Body of pancreas (tissue), 4 donors: ENCODE measurements at regions not wholly inside any gene's neighbourhood (a gene's known extent, or its start where the extent isn't known, plus 50 kb on each side); places are given as distances from the start of the nearest gene placed in this dataset.

ENCODE experiments used
- POLR2A ChIP-seq, 3 donors: fragments of 450-650 bp; IDR thresholded peaks; one replicate each; pipeline ENCODE4 v1.6.1; 2016; ENCODE audit warnings: antibody characterized with exemption in 3 of 3, mild to moderate bottlenecking in 2 of 3
- TF ChIP-seq, protein P1 (sequence below), 7 experiments: fragments of 450-650 bp in 4 of 7; fragments of 200-600 bp in 3 of 7; sonication (generic) in 3 of 7; IDR thresholded peaks; one replicate each; pipeline ENCODE4 v1.5.1; 2016 to 2019; ENCODE audit warnings: antibody characterized with exemption in 7 of 7

GRCh38 chr15:38674448-38674847, 109.8 kb upstream of the RASGRP1 start:
- TF ChIP-seq, protein P1, sequence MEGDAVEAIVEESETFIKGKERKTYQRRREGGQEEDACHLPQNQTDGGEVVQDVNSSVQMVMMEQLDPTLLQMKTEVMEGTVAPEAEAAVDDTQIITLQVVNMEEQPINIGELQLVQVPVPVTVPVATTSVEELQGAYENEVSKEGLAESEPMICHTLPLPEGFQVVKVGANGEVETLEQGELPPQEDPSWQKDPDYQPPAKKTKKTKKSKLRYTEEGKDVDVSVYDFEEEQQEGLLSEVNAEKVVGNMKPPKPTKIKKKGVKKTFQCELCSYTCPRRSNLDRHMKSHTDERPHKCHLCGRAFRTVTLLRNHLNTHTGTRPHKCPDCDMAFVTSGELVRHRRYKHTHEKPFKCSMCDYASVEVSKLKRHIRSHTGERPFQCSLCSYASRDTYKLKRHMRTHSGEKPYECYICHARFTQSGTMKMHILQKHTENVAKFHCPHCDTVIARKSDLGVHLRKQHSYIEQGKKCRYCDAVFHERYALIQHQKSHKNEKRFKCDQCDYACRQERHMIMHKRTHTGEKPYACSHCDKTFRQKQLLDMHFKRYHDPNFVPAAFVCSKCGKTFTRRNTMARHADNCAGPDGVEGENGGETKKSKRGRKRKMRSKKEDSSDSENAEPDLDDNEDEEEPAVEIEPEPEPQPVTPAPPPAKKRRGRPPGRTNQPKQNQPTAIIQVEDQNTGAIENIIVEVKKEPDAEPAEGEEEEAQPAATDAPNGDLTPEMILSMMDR (IDR thresholded peaks at IDR 0.05): no peak
- no peak for TF ChIP-seq POLR2A (IDR thresholded peaks at IDR 0.05)
